ENCODE measurements at regions not wholly inside any gene's neighbourhood (a gene's known extent, or its start where the extent isn't known, plus 50 kb on each side); places are given as distances from the start of the nearest gene placed in this dataset.

DNA sequence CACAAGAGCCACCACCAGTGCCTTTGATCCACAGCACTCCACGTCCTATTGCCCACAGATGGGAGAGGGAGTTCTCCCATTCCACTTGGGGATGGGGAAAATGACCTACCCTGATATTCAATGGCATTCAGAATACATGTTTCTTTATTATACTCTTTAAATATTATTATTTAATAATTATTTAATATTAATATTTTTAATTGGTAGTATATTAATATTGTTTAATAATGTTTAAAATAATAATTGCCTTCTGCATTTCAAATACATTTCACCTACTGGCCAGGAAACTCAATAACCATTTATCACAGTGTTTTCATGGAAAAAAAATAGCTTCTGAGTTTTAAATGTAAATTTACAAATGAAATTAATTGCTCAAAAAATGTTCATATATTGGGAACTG, 127.4 kb upstream of the G2E3 start (continued):
- TF ChIP-seq, protein P1, sequence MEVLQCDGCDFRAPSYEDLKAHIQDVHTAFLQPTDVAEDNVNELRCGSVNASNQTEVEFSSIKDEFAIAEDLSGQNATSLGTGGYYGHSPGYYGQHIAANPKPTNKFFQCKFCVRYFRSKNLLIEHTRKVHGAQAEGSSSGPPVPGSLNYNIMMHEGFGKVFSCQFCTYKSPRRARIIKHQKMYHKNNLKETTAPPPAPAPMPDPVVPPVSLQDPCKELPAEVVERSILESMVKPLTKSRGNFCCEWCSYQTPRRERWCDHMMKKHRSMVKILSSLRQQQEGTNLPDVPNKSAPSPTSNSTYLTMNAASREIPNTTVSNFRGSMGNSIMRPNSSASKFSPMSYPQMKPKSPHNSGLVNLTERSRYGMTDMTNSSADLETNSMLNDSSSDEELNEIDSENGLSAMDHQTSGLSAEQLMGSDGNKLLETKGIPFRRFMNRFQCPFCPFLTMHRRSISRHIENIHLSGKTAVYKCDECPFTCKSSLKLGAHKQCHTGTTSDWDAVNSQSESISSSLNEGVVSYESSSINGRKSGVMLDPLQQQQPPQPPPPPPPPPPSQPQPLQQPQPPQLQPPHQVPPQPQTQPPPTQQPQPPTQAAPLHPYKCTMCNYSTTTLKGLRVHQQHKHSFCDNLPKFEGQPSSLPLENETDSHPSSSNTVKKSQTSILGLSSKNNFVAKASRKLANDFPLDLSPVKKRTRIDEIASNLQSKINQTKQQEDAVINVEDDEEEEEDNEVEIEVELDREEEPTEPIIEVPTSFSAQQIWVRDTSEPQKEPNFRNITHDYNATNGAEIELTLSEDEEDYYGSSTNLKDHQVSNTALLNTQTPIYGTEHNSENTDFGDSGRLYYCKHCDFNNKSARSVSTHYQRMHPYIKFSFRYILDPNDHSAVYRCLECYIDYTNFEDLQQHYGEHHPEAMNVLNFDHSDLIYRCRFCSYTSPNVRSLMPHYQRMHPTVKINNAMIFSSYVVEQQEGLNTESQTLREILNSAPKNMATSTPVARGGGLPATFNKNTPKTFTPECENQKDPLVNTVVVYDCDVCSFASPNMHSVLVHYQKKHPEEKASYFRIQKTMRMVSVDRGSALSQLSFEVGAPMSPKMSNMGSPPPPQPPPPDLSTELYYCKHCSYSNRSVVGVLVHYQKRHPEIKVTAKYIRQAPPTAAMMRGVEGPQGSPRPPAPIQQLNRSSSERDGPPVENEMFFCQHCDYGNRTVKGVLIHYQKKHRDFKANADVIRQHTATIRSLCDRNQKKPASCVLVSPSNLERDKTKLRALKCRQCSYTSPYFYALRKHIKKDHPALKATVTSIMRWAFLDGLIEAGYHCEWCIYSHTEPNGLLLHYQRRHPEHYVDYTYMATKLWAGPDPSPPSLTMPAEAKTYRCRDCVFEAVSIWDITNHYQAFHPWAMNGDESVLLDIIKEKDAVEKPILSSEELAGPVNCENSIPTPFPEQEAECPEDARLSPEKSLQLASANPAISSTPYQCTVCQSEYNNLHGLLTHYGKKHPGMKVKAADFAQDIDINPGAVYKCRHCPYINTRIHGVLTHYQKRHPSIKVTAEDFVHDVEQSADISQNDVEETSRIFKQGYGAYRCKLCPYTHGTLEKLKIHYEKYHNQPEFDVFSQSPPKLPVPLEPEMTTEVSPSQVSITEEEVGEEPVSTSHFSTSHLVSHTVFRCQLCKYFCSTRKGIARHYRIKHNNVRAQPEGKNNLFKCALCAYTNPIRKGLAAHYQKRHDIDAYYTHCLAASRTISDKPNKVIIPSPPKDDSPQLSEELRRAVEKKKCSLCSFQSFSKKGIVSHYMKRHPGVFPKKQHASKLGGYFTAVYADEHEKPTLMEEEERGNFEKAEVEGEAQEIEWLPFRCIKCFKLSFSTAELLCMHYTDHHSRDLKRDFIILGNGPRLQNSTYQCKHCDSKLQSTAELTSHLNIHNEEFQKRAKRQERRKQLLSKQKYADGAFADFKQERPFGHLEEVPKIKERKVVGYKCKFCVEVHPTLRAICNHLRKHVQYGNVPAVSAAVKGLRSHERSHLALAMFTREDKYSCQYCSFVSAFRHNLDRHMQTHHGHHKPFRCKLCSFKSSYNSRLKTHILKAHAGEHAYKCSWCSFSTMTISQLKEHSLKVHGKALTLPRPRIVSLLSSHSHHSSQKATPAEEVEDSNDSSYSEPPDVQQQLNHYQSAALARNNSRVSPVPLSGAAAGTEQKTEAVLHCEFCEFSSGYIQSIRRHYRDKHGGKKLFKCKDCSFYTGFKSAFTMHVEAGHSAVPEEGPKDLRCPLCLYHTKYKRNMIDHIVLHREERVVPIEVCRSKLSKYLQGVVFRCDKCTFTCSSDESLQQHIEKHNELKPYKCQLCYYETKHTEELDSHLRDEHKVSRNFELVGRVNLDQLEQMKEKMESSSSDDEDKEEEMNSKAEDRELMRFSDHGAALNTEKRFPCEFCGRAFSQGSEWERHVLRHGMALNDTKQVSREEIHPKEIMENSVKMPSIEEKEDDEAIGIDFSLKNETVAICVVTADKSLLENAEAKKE (CRISPR knock-in tag; IDR thresholded peaks at IDR 0.05), result no peak
- no peak for TF ChIP-seq ZNF114 (CRISPR knock-in tag; IDR thresholded peaks at IDR 0.05)
- TF ChIP-seq EZH2phosphoT487 (IDR thresholded peaks at IDR 0.05; ENCODE audit: unreplicated experiment), result no peak

DNA sequence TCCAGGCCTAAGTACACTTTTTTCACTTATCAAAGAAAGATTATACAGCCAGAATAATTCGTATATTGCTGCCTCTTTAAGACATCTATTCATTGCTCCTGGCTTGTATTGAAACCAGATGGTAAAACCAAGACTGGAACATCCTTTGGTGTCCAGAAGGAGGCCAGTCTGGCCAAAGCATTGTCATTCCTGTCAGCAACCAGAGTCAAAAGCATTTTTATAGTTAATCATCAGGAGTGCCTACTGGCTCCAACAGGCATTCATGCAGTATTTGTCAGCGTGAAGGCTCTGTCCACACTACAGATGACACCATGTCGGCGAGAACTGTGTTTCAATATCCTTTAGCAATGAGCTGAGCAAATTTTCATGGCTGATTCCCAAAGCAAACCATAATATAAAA, 118.0 kb upstream of the G2E3 start:
- H3K27ac ChIP-seq (ENCODE audit: low read depth), result no peak overlapping the region
- ATAC-seq, result no peak
- H3K4me1 ChIP-seq (ENCODE audit: insufficient read depth), result no peaks in the 10 kb centered on the region
- no peak for TF ChIP-seq JUNB (IDR thresholded peaks at IDR 0.05; ENCODE audit: unreplicated experiment)
- no peak for TF ChIP-seq ZNF114 (CRISPR knock-in tag; IDR thresholded peaks at IDR 0.05)
- no peak for TF ChIP-seq STAT1 (IDR thresholded peaks at IDR 0.05; ENCODE audit: unreplicated experiment)
- TF ChIP-seq, protein P1 (CRISPR knock-in tag; IDR thresholded peaks at IDR 0.05), result no peak
- no peak for TF ChIP-seq EZH2phosphoT487 (IDR thresholded peaks at IDR 0.05; ENCODE audit: unreplicated experiment)
- TF ChIP-seq EZH2 (IDR thresholded peaks at IDR 0.05; ENCODE audit: low read depth, unreplicated experiment), result no peak
- TF ChIP-seq, protein P2, sequence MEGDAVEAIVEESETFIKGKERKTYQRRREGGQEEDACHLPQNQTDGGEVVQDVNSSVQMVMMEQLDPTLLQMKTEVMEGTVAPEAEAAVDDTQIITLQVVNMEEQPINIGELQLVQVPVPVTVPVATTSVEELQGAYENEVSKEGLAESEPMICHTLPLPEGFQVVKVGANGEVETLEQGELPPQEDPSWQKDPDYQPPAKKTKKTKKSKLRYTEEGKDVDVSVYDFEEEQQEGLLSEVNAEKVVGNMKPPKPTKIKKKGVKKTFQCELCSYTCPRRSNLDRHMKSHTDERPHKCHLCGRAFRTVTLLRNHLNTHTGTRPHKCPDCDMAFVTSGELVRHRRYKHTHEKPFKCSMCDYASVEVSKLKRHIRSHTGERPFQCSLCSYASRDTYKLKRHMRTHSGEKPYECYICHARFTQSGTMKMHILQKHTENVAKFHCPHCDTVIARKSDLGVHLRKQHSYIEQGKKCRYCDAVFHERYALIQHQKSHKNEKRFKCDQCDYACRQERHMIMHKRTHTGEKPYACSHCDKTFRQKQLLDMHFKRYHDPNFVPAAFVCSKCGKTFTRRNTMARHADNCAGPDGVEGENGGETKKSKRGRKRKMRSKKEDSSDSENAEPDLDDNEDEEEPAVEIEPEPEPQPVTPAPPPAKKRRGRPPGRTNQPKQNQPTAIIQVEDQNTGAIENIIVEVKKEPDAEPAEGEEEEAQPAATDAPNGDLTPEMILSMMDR (conservative IDR thresholded peaks at IDR 0.05; ENCODE audit: low read depth in 2 of 2), result no peak

More for the DNA sequence above, 118.0 kb upstream of the G2E3 start:
- no peaks in the 10 kb centered on the region for H4K20me1 ChIP-seq (replicated peaks; ENCODE audit: insufficient read depth)
- no peaks in the 10 kb centered on the region for H3K27me3 ChIP-seq (ENCODE audit: insufficient read depth)
- no peaks in the 10 kb centered on the region for H3F3A ChIP-seq (replicated peaks; ENCODE audit: low read depth)
- Mint-ChIP-seq H3K36me3 (ENCODE audit: low read depth) (no peaks in the 10 kb centered on the region), H3K4me1 (peaks cover 7% of the 10 kb centered on the region; the same call in 2 of the 3 replicates), H3K4me3 (no peak overlapping the region), H3K27ac (no peak overlapping the region), H3K9me3 (no peaks in the 10 kb centered on the region), H3K27me3 (ENCODE audit: insufficient read depth, low read depth, poor library complexity) (no peaks in the 10 kb centered on the region)
- no peak overlapping the region for H3K4me2 ChIP-seq
- no peak overlapping the region for H2AFZ ChIP-seq
- no peak for DNase-seq (ENCODE audit: low spot score)
- H3K36me3 ChIP-seq (ENCODE audit: insufficient read depth), result no peaks in the 10 kb centered on the region
- no peaks in the 10 kb centered on the region for H3K79me2 ChIP-seq (replicated peaks; ENCODE audit: insufficient read depth)
- H3K9me2 ChIP-seq (ENCODE audit: insufficient read depth), result no peaks in the 10 kb centered on the region
- H3K4me3 ChIP-seq, result no peak overlapping the region

Measured in GM23338 (cell line).